ENCODE measurements at regions not wholly inside any gene's neighbourhood (a gene's known extent, or its start where the extent isn't known, plus 50 kb on each side); places are given as distances from the start of the nearest gene placed in this dataset.
"Not testable (repeated sequence)": the region's sequence is repeated elsewhere in the genome, so short reads cannot be mapped to it uniquely, and the experiment has no call there.

DNA sequence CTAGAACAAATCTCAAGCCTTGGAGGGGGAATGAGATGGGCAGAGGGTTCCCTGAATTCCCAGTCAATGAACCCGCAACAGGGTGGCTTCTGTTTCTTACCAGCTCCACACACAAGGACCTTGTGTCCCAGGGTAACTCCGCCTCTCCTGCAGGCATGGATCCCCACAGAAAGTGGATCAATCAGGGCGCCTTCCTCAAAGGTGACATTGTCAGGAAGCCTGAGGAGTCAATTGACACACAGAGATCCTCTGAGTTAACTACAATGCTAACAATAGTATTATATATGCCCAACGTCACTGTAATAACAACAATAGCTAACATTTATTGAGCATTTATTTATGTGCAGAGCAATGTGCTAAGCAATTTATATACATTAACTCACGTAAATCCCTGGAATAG lies 98.8 kb downstream of the TRIM69 start:
- TF ChIP-seq EP300, POLR2A (IDR thresholded peaks at IDR 0.05): not testable (repeated sequence)
- TF ChIP-seq, protein P1, sequence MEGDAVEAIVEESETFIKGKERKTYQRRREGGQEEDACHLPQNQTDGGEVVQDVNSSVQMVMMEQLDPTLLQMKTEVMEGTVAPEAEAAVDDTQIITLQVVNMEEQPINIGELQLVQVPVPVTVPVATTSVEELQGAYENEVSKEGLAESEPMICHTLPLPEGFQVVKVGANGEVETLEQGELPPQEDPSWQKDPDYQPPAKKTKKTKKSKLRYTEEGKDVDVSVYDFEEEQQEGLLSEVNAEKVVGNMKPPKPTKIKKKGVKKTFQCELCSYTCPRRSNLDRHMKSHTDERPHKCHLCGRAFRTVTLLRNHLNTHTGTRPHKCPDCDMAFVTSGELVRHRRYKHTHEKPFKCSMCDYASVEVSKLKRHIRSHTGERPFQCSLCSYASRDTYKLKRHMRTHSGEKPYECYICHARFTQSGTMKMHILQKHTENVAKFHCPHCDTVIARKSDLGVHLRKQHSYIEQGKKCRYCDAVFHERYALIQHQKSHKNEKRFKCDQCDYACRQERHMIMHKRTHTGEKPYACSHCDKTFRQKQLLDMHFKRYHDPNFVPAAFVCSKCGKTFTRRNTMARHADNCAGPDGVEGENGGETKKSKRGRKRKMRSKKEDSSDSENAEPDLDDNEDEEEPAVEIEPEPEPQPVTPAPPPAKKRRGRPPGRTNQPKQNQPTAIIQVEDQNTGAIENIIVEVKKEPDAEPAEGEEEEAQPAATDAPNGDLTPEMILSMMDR (IDR thresholded peaks at IDR 0.05), result not testable (repeated sequence)
